ENCODE measurements at regions not wholly inside any gene's neighbourhood (a gene's known extent, or its start where the extent isn't known, plus 50 kb on each side); places are given as distances from the start of the nearest gene placed in this dataset.
"Not testable (repeated sequence)": the region's sequence is repeated elsewhere in the genome, so short reads cannot be mapped to it uniquely, and the experiment has no call there.

GRCh38 chr2:95687852-95688251 lies 96.1 kb downstream of the TRIM43 start:
- not testable (repeated sequence) for TF ChIP-seq CTCF (IDR thresholded peaks at IDR 0.05; ENCODE audit: borderline replicate concordance, extremely low read depth, low read length, poor library complexity, severe bottlenecking); EZH2 (IDR thresholded peaks at IDR 0.05; ENCODE audit: borderline replicate concordance, low read depth, low read length, severe bottlenecking)

All from DND-41 (cell line).